Heart right ventricle (tissue), 16 donors: ENCODE measurements at regions not wholly inside any gene's neighbourhood (a gene's known extent, or its start where the extent isn't known, plus 50 kb on each side); places are given as distances from the start of the nearest gene placed in this dataset.

Experiments
- ATAC-seq, 8 donors: fragments of 200-7000 bp; cut with Tn5 transposase; one replicate each; pipeline ENCODE4 v1.9.1; 2020; ENCODE audit warnings: mild to moderate bottlenecking in 8 of 8, moderate library complexity in 8 of 8, moderate number of reproducible peaks in 1 of 8
- DNase-seq, 2 donors: peaks; one replicate each; pipeline ENCODE4 v3.0.0-alpha.2; 2020
- H3K27ac ChIP-seq, 10 donors: fragments of 200-600 bp; sonication (generic) in 2 of 10; one replicate each; pipeline versions ENCODE4 v1.5.0 to v1.8.0; 2020 to 2022; ENCODE audit warnings: mild to moderate bottlenecking in 3 of 10
- H3K27me3 ChIP-seq, 7 donors: fragments of 200-600 bp; one replicate each; pipeline ENCODE4 v1.8.0; 2021 to 2022; ENCODE audit warnings: mild to moderate bottlenecking in 2 of 7
- H3K36me3 ChIP-seq, 9 donors: fragments of 200-600 bp; sonication (generic) in 1 of 9; one replicate each; pipeline versions ENCODE4 v1.5.0 to v1.8.0; 2020 to 2022; ENCODE audit warnings: mild to moderate bottlenecking in 2 of 9
- H3K4me1 ChIP-seq, 9 donors: fragments of 200-600 bp; sonication (generic) in 1 of 9; one replicate each; pipeline versions ENCODE4 v1.5.0 to v1.8.0; 2020 to 2022; ENCODE audit warnings: mild to moderate bottlenecking in 4 of 9
- H3K4me3 ChIP-seq, 10 donors: fragments of 200-600 bp; sonication (generic) in 2 of 10; one replicate each; pipeline versions ENCODE4 v1.5.0 to v1.8.0; 2020 to 2022; ENCODE audit warnings: mild to moderate bottlenecking in 7 of 10, moderate library complexity in 2 of 10
- H3K9me3 ChIP-seq, 11 donors: fragments of 200-600 bp in 10 of 11; sonication (generic) in 2 of 11; one replicate each; pipeline versions ENCODE4 v1.5.0 to v1.8.0; 2013 to 2022; ENCODE audit warnings: mild to moderate bottlenecking in 2 of 11, control low read depth in 1 of 11, moderate library complexity in 1 of 11
- WGBS, 2 donors: extraction: QIAGEN DNeasy Blood & Tissue Kit; methylation state at CpG; one replicate each; pipeline ENCODE4 v1.1.7; 2013; ENCODE audit warnings: inconsistent platforms in 1 of 2; 5-methylcytosine and 5-hydroxymethylcytosine counted together
- intact Hi-C, 10 donors: fragments of 100-400 bp; cut with DNase I; formaldehyde crosslinking; loops; one replicate each; pipeline versions ENCODE4 v1.11.1 to v1.14.2; 2022
- TF ChIP-seq, protein P1 (sequence below), 9 donors: fragments of 200-600 bp; sonication (generic) in 2 of 9; IDR thresholded peaks; one replicate each; pipeline versions ENCODE4 v1.5.0 to v1.8.0; 2021 to 2022; ENCODE audit warnings: antibody characterized with exemption in 9 of 9, mild to moderate bottlenecking in 5 of 9, moderate library complexity in 1 of 9
- donor health status: Arrhythmogenic right ventricular cardiomyopathy.
- donor health status: ischemic (EF 13 %, LVEDD 7.1; RV severe dilation, severe dysfunction).
- donor health status: healthy with polysubstance abuse.
- donor health status: DM: no; HTN: yes; CAD: no.
- donor health status: DM: no; HTN: no; CAD: no.
- donor health status: ischemic (EF 25% LVEDD 6.9; RV normal size, moderate dysfunction).
- donor health status: ischemic (EF 25% LVEDD 5.7; RV mildly dilated, moderate dysfunction).
- donor health status: healthy.
- donor health status: DM: yes; HTN: yes; CAD: no.
- donor health status: Ischemic cardiomyopathy.
- donor health status: ischemic (EF 35%, LVEDD 5.7; RV mildly dilated, moderate dysfunction).
- donor health status: nonischemic (EF 11% LVEDD 7.7; RV severe dilation, severe dysfunction).
- donor health status: DM: yes; HTN: yes; CAD: no.
- donor health status: PGD.
- donor health status: ischemic (EF 29% LVEDD 5.4; RV normal size, mild dysfunction).
- donor health status: nonischemic (EF 23%, LVEDD 6.1; RV moderate dilation, normal function).

DNA sequence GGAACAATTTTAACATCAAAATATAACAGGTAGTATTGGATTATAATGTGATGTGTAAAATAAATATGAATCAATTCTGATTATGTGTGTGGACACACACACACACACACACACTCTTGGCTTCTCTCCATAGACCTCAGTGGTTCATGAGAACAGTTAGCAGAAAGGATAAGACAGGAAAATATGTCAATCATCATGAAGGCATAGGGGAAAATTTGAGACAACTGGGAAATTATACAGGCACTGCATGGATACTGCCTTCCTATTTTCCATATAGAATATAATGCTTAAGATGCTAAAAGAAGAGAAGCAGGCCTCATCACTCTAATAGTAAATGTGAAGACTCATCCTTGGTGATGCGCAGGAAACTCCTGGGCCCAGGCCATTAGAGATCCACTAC is 884.5 kb downstream of the SUCLG1 start:
- Histone ChIP-seq H3K4me3 (no peak overlapping the region), H3K9me3 (no peaks in the 10 kb centered on the region), H3K4me1 (no peaks in the 10 kb centered on the region), H3K27me3 (no peaks in the 10 kb centered on the region), H3K27ac (no peak overlapping the region), H3K36me3 (no peaks in the 10 kb centered on the region)
- WGBS, 2 donors, result 96 to 100% methylated on average over 1 of the region's 1 CpG
- DNase-seq (no peak), ATAC-seq (no peak)
- TF ChIP-seq, protein P1, sequence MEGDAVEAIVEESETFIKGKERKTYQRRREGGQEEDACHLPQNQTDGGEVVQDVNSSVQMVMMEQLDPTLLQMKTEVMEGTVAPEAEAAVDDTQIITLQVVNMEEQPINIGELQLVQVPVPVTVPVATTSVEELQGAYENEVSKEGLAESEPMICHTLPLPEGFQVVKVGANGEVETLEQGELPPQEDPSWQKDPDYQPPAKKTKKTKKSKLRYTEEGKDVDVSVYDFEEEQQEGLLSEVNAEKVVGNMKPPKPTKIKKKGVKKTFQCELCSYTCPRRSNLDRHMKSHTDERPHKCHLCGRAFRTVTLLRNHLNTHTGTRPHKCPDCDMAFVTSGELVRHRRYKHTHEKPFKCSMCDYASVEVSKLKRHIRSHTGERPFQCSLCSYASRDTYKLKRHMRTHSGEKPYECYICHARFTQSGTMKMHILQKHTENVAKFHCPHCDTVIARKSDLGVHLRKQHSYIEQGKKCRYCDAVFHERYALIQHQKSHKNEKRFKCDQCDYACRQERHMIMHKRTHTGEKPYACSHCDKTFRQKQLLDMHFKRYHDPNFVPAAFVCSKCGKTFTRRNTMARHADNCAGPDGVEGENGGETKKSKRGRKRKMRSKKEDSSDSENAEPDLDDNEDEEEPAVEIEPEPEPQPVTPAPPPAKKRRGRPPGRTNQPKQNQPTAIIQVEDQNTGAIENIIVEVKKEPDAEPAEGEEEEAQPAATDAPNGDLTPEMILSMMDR (IDR thresholded peaks at IDR 0.05), result no peak
- intact Hi-C loops, result no loop called here

GRCh38 chr2:83573060-83573459 is 886.0 kb downstream of the SUCLG1 start:
- no peaks in the 10 kb centered on the region for H3K27me3 ChIP-seq
- 93 to 95% methylated on average over 5 of the region's 5 CpGs for WGBS, 2 donors
- TF ChIP-seq, protein P1 (IDR thresholded peaks at IDR 0.05), result no peak
- intact Hi-C loops, result no loop called here
- ATAC-seq, result no peak
- no peak for DNase-seq
- H3K27ac ChIP-seq, result no peak overlapping the region
- no peaks in the 10 kb centered on the region for H3K4me1 ChIP-seq
- no peaks in the 10 kb centered on the region for H3K36me3 ChIP-seq
- H3K4me3 ChIP-seq, result no peak overlapping the region
- no peaks in the 10 kb centered on the region for H3K9me3 ChIP-seq

DNA sequence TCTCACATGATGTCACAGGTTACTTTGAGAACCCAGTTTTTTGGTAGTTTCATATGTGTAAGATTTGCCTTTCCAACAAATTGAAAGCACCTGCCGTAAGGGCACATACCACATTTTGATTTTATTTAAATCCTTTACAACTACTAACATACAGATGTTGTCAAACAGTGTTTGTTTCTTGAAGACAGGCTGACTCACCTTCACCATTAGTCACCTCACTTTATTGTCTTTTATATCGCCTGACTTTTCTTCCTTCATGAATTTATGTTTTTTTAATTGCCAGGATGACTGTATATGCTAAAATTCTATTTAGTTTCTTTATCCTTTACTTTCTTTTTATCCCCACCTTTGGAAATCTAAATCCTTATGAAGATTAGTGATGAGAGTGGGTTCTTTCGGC is 886.7 kb downstream of the SUCLG1 start:
- DNase-seq (no peak), ATAC-seq (no peak)
- H3K4me3 ChIP-seq, result no peak overlapping the region
- WGBS, 2 donors, result 92 to 94% methylated on average over 3 of the region's 3 CpGs
- H3K9me3 ChIP-seq, result no peaks in the 10 kb centered on the region
- H3K27ac ChIP-seq, result no peak overlapping the region
- intact Hi-C loops, result no loop called here
- H3K4me1 ChIP-seq, result no peaks in the 10 kb centered on the region
- no peaks in the 10 kb centered on the region for H3K36me3 ChIP-seq
- no peaks in the 10 kb centered on the region for H3K27me3 ChIP-seq
- TF ChIP-seq, protein P1 (IDR thresholded peaks at IDR 0.05), result no peak

GRCh38 chr2:83567551-83567950 is 891.5 kb downstream of the SUCLG1 start:
- intact Hi-C loops, result no loop called here
- DNase-seq, result no peak
- Histone ChIP-seq H3K4me3 (no peak overlapping the region), H3K27me3 (no peaks in the 10 kb centered on the region), H3K9me3 (no peaks in the 10 kb centered on the region), H3K4me1 (no peaks in the 10 kb centered on the region), H3K36me3 (no peaks in the 10 kb centered on the region), H3K27ac (no peak overlapping the region)
- 64 to 70% methylated on average over 3 of the region's 3 CpGs for WGBS, 2 donors
- TF ChIP-seq, protein P1 (IDR thresholded peaks at IDR 0.05), result no peak
- ATAC-seq, result no peak

DNA sequence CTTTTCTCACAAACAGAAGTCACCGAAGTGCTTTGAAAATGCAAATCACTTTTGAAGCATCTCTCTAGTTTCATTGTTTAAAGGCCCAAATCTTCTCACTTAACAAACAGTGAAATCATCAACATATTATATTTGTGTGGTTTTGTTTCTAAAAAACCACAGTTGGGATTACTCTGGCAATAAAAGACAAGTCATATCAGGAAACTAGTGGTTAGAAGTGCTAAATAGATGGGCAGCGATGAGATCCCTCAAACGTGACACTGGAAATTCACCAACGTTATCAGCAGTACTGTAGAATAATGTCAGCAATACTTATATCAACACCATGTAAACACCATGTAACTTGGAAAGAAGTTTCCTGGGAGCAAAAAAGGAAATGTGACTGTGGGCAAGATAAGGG is 893.5 kb downstream of the SUCLG1 start:
- Histone ChIP-seq H3K36me3 (no peaks in the 10 kb centered on the region), H3K27ac (no peak overlapping the region), H3K9me3 (no peaks in the 10 kb centered on the region), H3K4me1 (no peaks in the 10 kb centered on the region), H3K4me3 (no peak overlapping the region), H3K27me3 (no peaks in the 10 kb centered on the region)
- no peak for ATAC-seq
- TF ChIP-seq, protein P1 (IDR thresholded peaks at IDR 0.05), result no peak
- DNase-seq, result no peak
- whole genome bisulfite sequencing, 2 donors, result 67 to 68% methylated on average over 4 of the region's 4 CpGs
- intact Hi-C loops, result no loop called here
